NCI-H187 treated with DMSO at 0.1 percent for 48 hours (cell line): ENCODE measurements at regions not wholly inside any gene's neighbourhood (a gene's known extent, or its start where the extent isn't known, plus 50 kb on each side); places are given as distances from the start of the nearest gene placed in this dataset.
"Not testable (repeated sequence)": the region's sequence is repeated elsewhere in the genome, so short reads cannot be mapped to it uniquely, and the experiment has no call there.

Experiments used
- DNase-seq: peaks from one replicate; lab custom pipeline; 2025; lab: John Stamatoyannopoulos, UW

DNA sequence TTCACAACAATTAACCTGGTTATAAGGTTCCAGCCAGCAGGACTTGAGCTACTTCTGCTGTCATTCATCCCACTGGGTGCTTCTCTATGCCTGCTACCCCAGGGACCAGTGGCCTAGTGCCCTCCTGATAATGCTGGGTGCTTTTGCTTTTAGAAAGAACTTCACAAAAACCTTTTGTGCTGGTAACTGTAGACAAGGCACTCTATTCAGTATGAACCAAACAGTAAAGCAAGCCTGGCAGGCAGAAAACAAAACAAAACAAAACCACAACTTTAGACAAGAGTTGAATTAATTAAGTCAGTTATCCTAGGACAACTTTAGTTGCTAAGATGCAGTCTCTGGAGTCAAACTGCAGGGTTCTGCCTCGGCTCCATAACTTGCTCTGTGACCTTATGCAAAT lies 61.9 kb upstream of the ADGRL2 start:
- DNase-seq, result no peak

DNA sequence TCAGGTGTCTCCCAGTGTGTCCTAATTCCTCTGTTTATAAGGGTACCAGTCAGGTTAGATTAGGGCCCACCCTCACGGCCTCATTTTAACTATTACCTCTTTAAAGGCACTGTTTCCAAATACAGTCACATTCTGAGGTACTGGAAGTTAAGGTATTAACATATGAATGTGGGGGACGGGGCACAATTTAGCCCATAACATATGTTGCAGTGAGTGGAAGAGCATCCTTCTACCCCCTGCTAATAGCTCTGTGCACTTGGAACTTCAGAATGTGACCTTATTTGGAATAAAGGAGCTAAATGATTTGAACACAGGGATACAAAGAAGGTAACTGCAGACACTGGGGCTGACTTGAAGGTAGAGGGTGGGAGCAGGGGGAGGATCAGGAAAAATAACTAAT lies 67.3 kb upstream of the ADGRL2 start:
- DNase-seq, result no peak

- DNase-seq, result no peak
Measured at GRCh38 chr1:81731989-81732388, 68.7 kb upstream of the ADGRL2 start.

DNA sequence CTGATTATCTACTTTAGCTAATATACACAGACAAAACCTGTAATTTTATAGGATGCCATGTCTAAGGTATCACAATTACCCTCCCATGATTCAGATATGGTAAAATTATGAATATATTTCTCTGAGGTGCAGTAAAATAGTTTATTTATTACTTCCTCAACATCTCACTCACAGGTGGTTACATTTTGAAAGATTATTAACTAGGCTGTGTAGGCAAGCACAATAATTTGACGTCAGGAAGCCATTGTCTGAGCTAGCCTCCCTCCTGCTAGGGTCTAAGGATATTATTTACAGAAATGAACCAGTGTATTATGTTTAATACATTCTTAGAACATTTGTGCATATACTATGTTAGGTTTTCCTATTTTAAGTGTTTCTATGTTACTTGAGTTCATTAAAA lies 69.9 kb upstream of the ADGRL2 start:
- no peak for DNase-seq

DNA sequence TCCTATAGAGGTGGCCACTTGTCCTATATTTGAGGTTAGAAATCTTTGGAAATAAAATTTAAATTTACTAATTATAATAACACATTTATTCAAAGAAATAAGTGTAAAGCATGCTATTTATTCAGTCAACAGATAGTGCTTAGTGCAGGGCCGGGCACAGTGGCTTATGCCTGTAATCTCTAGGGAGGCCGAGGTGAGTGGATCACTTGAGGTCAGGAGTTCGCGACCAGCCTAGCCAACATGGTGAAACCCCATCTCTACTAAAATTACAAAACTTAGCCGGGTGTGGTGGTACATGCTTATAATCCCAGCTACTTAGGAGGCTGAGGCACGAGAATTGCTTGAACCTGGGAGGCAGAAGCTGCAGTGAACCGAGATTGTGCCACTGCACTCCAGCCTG lies 70.4 kb upstream of the ADGRL2 start:
- DNase-seq, result not testable (repeated sequence)

DNA sequence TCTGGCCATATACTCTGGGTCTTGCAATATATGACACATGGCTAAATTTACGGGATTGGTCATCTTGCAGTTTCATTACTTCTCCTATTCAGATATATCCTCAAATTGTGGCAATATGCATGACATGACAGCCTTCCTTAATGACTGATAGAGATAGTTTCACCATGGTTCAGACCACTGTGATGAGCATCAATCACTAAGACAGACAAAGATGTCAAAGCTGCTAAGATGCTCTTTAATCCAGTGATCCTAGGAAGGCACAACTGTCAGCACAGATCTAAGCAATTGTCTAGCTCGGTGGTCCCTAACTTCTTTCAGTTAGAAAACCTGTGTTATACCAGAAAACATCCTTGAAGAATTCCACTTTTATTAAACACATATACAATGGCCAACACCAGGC lies 70.9 kb upstream of the ADGRL2 start:
- DNase-seq, result no peak

GRCh38 chr1:81729239-81729638 lies 71.5 kb upstream of the ADGRL2 start:
- DNase-seq, result no peak

DNA sequence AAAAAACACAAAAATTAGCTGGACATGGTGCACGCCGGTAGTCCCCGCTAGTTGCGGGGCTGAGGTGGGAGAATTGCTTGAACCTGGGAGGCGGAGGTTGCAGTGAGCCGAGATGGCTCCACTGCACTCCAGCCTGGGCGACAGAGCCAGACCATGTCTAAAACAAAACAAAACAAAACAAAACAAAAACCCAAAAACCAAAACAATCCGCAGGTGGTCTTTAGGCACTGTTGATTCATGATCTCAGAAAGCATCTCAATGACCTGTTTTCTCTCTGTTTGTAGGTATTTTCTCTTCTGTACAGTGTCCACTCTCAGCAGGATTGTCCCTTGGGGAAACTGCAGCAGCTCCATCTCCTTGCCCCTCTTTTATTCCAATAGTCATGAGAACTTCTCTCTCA lies 74.9 kb upstream of the ADGRL2 start:
- no peak for DNase-seq

DNA sequence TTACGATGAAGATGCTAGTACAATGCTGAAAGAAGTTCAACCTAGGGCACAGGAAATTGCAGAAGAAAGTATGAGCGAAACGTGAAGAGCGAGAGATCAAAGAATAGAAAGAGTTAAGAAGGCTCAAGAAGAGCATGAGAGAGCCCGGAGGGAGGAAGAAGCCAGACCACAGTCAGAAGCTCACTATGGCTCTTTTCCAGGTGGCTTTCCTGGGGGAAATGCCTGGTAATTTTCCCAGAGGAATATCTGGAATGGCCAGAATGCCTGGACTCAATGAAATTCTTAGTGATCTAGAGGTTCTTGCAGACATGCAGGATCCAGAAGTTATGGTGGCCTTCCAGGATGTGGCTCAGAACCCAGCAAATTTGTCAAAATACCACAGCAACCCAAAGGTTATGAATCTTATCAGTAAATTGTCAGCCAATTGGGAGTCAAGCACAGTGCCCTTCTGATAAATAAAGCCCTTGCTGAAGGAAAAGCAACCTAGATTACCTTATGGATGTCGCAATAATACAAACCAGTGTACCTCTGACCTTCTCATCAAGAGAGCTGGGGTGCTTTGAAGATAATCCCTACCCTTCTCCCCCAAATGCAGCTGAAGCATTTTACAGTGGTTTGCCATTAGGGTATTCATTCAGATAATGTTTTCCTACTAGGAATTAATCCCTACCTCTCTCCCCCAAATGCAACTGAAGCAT lies 78.0 kb upstream of the ADGRL2 start:
- DNase-seq, result not testable (repeated sequence)

DNA sequence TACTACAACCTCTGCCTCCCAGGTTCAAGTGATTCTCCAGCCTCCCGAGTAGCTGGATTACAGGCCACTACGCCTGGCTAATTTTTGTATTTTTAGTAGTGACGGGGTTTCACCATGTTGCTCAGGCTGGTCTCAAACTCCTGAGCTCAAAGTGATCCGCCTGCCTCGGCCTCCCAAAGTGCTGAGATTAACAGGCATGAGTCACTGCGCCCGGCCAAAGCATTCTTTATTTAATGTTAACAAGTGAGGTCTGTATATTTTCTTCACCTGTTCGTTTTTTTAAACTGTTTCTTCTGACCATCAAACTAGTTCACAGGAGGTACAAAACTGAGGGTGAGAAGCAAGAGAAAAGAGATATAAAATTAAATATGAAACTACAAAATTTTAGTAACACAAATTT lies 80.5 kb upstream of the ADGRL2 start:
- DNase-seq, result not testable (repeated sequence)

DNA sequence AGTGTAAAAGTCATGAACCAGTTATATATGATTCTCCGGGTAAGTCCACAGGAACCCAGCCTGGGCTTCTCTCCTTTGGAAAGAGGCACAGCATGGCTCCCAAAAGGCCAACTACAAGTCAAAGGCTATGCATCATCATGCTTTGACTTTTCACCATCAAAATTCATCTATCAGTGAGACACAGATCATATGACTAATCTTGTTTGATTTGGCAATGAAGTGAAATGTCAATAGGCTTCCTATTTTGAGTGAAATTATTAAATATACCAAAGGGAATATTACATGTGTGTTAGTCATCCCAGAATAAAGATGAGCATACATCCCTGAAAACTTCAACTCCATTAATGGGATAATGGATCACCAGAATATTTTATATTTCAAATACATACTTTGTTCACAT lies 83.5 kb upstream of the ADGRL2 start:
- DNase-seq, result no peak

DNA sequence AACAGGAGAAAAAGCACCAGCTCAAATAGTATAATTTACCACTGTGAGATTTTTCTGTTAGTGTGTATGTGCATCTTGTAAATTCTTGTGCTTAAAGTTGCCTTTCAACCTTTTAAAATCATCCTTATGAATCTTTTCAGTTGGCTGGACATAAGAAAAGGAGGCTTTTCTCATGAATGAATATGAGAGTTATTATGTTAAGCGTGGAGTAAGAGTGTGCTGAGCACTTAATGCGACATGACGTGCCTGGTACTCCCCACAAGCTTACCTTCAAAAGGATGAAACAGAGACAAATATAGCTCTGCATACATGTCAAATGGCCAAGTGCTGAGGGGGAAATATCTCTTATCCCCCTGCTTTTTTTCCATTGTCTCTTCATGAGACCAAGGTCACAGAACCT lies 85.3 kb upstream of the ADGRL2 start:
- DNase-seq, result no peak

GRCh38 chr1:81714636-81715035 lies 86.1 kb upstream of the ADGRL2 start:
- DNase-seq, result no peak

DNA sequence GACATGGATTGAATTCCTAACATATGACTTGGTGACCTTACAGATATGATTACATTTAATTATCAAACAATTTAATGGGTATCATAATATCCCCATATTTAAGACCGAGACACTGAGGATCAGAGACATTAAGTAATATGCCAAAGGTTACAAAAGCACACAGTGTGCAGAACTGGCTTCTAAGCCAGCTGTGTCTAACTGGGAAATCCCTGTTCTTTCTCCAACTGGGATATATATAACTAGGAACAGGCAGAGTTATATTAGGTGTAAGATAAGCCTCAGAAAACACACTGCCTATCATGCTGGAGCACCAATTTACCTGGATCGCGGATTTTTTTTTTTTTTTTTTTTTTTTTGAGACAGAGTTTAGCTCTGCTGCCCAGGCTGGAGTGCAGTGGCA lies 88.3 kb upstream of the ADGRL2 start:
- no peak for DNase-seq

- DNase-seq, result no peak
Measured at GRCh38 chr1:81710857-81711256, 89.9 kb upstream of the ADGRL2 start.

DNA sequence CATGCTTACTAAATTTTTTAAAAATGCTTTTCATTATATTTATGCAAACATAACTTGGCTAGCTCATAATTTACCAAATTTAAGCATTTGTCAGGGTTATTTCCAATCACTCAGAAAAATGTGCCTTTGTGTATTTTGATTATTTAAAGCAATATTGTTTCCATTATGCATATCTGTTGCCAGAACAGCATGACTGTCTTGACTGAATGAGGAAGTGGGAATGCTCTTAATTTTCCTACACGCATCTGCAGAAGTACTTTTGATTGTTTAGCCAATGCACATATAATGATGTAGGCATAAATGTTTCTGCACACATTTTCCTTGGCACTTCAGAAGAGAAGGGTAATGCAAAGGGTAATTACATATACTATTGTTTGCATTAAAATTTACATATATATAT lies 92.5 kb upstream of the ADGRL2 start:
- no peak for DNase-seq

GRCh38 chr1:81706650-81707435 lies 93.9 kb upstream of the ADGRL2 start:
- DNase-seq, result no peak

GRCh38 chr1:81703756-81704463 lies 96.8 kb upstream of the ADGRL2 start:
- DNase-seq, result no peak

- DNase-seq, result no peak
Measured at GRCh38 chr1:81703391-81703755, 97.4 kb upstream of the ADGRL2 start.

- DNase-seq, result no peak
Measured at GRCh38 chr1:81702903-81703302, 97.8 kb upstream of the ADGRL2 start.

GRCh38 chr1:81702079-81702715 lies 98.5 kb upstream of the ADGRL2 start:
- no peak for DNase-seq

- DNase-seq, result no peak
Measured at GRCh38 chr1:81700728-81701470, 99.8 kb upstream of the ADGRL2 start.
